NCI-H1436 (cell line): ENCODE measurements at regions not wholly inside any gene's neighbourhood (a gene's known extent, or its start where the extent isn't known, plus 50 kb on each side); places are given as distances from the start of the nearest gene placed in this dataset.
"Not testable (repeated sequence)": the region's sequence is repeated elsewhere in the genome, so short reads cannot be mapped to it uniquely, and the experiment has no call there.

Experiments used
- DNase-seq: peaks from one replicate; lab custom pipeline; 2025; lab: John Stamatoyannopoulos, UW

GRCh38 chr14:65966188-65966587, 520.0 kb upstream of the CCDC196 start:
- DNase-seq, result no peak

DNA sequence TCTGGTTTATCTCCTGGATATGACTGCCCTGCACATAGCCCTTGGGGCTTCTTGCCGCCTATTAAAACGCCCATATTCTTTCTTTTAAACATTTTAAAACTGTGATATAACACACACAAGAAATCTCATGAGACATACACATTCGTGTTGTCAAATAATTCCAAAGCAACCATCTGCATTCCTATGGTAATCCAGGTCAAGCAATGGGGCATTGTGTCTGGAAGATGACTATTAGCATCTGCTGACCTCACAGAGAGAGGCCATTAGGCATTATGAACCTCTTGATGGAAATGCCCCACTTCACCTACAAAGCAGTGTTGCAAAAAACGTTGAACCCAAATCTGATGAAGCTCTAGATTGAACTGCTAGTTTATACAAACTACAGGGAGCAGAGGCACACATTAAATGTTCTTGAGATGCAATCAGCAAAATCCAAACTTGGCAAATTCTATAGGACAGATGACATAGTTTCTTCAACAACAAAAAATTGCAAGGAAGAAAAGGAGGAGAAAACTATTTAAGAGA, 513.8 kb upstream of the CCDC196 start:
- no peak for DNase-seq

DNA sequence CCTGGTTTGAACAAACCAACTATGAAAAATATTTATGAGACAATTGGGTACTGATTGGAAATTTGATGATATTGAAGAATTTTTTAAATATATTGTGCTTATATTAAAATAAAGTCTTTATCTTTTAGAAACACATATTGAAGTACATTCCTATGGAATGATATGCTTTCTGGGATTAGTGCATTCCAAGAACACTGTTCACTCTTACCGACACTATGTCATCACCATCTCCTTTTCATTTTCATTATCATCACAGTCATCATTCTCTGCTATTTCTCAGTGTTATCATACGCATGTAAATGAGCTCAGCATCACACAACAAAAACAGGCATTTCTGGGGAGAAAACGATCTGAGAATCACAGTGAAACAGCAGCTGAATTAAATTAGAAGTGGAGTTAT, 513.3 kb upstream of the CCDC196 start:
- no peak for DNase-seq

GRCh38 chr14:65975865-65976264, 510.3 kb upstream of the CCDC196 start:
- no peak for DNase-seq

GRCh38 chr14:65976761-65977404, 509.3 kb upstream of the CCDC196 start:
- DNase-seq, result no peak

- no peak for DNase-seq
Observed at GRCh38 chr14:65981192-65981843, 504.9 kb upstream of the CCDC196 start.

DNA sequence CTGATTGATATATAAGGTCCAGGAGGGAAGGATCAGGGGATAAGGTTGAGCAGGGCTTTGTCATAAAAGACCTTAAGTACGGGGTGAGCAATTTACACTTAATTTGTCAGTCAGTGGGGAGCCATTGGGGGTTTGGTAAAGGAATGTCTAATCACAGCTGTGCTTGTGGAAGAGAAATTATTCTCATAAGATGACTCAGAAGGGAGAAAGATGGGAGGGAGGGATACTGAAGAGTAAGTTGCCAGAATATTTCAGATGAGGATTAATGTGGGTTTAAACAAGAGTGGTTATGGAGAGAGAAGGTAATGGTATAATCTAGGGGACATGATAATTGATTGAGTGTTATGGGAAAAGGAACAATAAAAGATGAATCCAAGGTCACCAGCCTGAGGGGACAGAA, 500.1 kb upstream of the CCDC196 start:
- no peak for DNase-seq

DNA sequence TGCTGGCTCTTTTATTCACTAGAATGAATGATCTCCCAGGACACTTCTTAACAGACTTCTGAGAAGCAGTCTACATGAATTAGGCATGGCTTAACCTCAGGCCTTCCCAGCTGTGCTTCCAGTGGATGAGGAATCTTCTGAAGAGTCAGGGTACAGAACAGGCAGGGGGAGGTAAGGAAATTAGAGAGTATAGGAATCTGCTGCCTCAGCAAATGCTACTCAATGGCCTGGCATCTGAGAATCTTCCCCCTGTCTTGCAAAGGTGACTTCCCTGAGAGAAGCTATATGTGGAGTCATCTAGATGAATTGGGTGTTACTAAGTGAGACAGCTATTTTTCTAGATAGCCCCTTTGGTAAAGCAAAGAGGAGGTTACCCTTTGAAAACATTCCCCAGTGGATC, 496.2 kb upstream of the CCDC196 start:
- DNase-seq, result no peak

DNA sequence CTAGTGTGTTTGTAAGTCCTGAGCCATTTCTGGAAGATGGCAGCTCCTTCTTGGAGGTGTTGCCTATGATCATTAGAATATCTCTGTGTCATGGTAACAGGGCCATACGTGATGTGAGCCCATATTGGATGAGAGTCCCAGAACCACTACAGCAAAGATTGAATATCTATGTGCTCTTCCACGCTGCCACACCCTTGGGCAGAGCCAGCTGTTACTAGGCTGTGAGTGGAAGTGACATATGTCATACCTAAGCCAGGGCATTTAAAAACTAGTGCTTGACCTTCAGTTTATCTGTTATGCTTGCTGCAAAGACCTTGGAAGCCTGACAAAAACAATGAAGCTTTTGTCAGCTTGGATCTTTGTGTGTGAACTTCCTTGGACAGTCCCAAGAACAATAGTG, 495.1 kb upstream of the CCDC196 start:
- no peak for DNase-seq

DNA sequence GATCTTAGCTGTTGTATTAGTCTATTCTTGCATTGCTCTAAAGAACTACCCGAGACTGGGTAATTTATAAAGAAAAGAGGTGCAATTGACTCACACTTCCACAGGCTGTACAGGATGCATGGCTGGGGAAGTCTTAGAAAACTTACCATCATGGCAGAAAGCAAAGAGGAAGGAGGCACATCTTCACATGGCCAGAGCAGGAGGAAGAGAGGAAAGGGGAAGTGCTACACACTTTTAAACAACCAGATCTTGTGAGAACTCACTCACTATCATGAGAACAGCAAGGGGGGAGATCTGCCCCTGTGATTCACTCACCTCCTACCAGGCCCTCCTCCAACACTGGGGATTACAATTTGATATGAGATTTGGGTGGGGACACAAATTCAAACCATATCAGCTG, 494.2 kb upstream of the CCDC196 start:
- DNase-seq, result not testable (repeated sequence)

GRCh38 chr14:65993103-65993502, 493.1 kb upstream of the CCDC196 start:
- DNase-seq, result no peak

- no peak for DNase-seq
Observed at GRCh38 chr14:65993996-65994395, 492.2 kb upstream of the CCDC196 start.

DNA sequence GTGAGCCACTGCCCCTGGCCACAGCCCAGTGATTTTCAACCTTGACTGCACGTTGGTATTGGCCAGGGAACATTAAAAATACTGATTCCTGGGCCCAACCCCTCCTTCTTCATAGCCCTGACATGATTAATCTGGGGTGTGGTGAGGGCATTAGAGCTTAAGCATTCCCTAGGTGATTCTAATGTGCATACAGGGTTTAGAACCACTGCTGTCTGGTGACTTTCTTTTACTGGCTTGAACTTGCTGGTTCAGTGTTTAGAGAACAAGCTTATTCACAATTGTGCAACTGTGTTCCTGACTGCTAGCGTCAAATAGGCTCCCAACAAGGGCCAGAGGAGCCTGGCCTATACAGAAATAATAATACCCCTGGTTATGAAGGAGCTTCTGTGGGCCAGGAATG, 488.8 kb upstream of the CCDC196 start:
- no peak for DNase-seq

GRCh38 chr14:65999865-66000264, 486.3 kb upstream of the CCDC196 start:
- no peak for DNase-seq

- no peak for DNase-seq
Observed at GRCh38 chr14:66000766-66001165, 485.4 kb upstream of the CCDC196 start.

DNA sequence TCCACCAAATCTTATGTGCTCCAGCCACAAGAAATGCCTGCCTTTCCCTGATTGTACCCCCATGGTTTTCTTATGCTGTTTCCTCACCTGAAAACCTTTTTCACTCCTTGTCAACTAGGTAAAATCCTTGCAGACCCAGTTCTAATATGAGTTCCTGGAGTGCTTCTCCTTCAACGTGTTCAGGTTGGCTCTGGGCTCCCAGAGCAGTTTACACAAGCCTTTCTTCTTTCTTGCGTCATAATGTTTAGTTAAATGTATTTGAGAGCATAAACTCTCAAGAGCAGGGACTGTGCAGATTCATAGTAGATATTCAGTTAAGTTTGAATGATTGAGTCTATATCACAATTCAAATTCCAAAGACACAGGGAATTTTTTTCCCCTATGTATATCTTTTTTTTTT, 484.8 kb upstream of the CCDC196 start:
- no peak for DNase-seq

- no peak for DNase-seq
Observed at GRCh38 chr14:66003082-66003730, 483.0 kb upstream of the CCDC196 start.

- DNase-seq, result no peak
Observed at GRCh38 chr14:66005900-66006434, 480.2 kb upstream of the CCDC196 start.

GRCh38 chr14:66008631-66009030, 477.5 kb upstream of the CCDC196 start:
- no peak for DNase-seq

GRCh38 chr14:66009089-66009488, 477.1 kb upstream of the CCDC196 start:
- no peak for DNase-seq

DNA sequence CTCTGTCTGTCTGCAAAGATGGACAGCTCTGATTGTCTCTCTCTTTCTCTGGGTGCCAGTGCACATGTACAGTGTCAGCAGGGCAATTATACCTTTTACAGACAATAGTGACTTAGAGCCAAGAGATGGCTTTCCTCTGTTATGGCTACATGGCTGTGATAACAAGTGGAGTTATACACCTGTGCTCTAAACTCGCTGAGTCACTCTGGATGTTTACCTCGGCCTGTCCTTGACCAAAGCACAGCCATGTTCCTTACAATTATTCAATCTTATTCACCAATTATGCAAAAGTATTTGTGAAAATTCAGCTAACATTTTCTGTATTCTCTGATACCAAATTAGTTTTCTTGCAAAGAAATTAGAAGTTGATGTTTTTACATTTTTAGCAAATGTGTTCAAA, 475.5 kb upstream of the CCDC196 start:
- DNase-seq, result no peak

GRCh38 chr14:66011855-66012254, 474.3 kb upstream of the CCDC196 start:
- DNase-seq, result no peak

DNA sequence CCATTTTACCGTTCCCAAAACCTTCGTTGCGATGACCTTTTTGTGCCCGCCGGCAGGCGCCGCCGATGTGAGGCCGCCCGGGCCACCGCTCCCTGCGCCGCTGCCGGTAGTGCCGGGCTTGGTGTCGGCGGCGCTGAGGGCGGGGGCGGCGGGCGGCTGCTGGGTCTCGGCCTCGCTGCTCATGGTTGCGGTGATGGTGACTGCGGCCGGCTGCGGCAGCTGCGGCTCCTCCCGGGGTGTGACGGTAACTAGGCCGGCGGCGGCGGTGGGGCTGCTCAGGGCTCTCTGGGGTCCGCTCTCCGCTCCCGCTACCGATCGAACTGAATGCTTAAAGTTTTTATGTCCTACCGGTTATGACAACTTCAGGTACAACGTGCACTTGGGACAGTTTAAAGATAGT, 472.6 kb upstream of the CCDC196 start:
- not testable (repeated sequence) for DNase-seq
